GM19193 (cell line): ENCODE measurements at regions not wholly inside any gene's neighbourhood (a gene's known extent, or its start where the extent isn't known, plus 50 kb on each side); places are given as distances from the start of the nearest gene placed in this dataset.

Source experiments
- POLR2A ChIP-seq: IDR thresholded peaks from 4 replicates; pipeline ENCODE4 v1.6.1; 2011; ENCODE audit not compliant: insufficient read depth, insufficient read length; ENCODE audit errors: extremely low read depth

GRCh38 chr5:125492977-125493376, 746.5 kb upstream of the ZNF608 start:
- TF ChIP-seq POLR2A: no peak

GRCh38 chr5:125496393-125496792, 750.0 kb upstream of the ZNF608 start:
- no peak for TF ChIP-seq POLR2A

GRCh38 chr5:125497651-125498050, 751.2 kb upstream of the ZNF608 start:
- TF ChIP-seq POLR2A: no peak

GRCh38 chr5:125499636-125500332, 753.3 kb upstream of the ZNF608 start:
- no peak for TF ChIP-seq POLR2A

- TF ChIP-seq POLR2A: no peak
Measured at GRCh38 chr5:125501396-125501795, 755.0 kb upstream of the ZNF608 start.

GRCh38 chr5:125503946-125504345, 757.5 kb upstream of the ZNF608 start:
- TF ChIP-seq POLR2A: no peak

GRCh38 chr5:125505115-125505514, 758.7 kb upstream of the ZNF608 start:
- no peak for TF ChIP-seq POLR2A

- no peak for TF ChIP-seq POLR2A
Measured at GRCh38 chr5:125506124-125506523, 759.7 kb upstream of the ZNF608 start.

- no peak for TF ChIP-seq POLR2A
Measured at GRCh38 chr5:125508225-125508624, 761.8 kb upstream of the ZNF608 start.

GRCh38 chr5:125510651-125511050, 764.2 kb upstream of the ZNF608 start:
- no peak for TF ChIP-seq POLR2A

- no peak for TF ChIP-seq POLR2A
Measured at GRCh38 chr5:125517973-125518550, 771.6 kb upstream of the ZNF608 start.

GRCh38 chr5:125521289-125521688, 774.9 kb upstream of the ZNF608 start:
- TF ChIP-seq POLR2A: no peak

GRCh38 chr5:125525356-125525755, 778.9 kb upstream of the ZNF608 start:
- TF ChIP-seq POLR2A: no peak

GRCh38 chr5:125526966-125527365, 780.5 kb upstream of the ZNF608 start:
- no peak for TF ChIP-seq POLR2A

- TF ChIP-seq POLR2A: no peak
Measured at GRCh38 chr5:125528881-125529280, 782.4 kb upstream of the ZNF608 start.

GRCh38 chr5:125530833-125531615, 784.6 kb upstream of the ZNF608 start:
- TF ChIP-seq POLR2A: no peak
